Bronchial epithelial cell (primary cell): ENCODE measurements at regions not wholly inside any gene's neighbourhood (a gene's known extent, or its start where the extent isn't known, plus 50 kb on each side); places are given as distances from the start of the nearest gene placed in this dataset.
"Not testable (repeated sequence)": the region's sequence is repeated elsewhere in the genome, so short reads cannot be mapped to it uniquely, and the experiment has no call there.

ENCODE experiments used
- DNase-seq: peaks from one replicate; pipeline ENCODE4 v3.0.0-alpha.2; 2010; ENCODE audit warnings: low read depth
- FAIRE-seq: peaks from 2 replicates; lab custom pipeline; 2011; peaks lifted over from hg19 to GRCh38; lab: Jason Lieb, UNC
- H3K27me3 ChIP-seq: 2 replicates; pipeline ENCODE4 v1.5.1; 2011; ENCODE audit warnings: low read length; ENCODE audit not compliant: control insufficient read depth, insufficient read depth
- H3K36me3 ChIP-seq: 2 replicates; pipeline ENCODE4 v1.5.1; 2011; ENCODE audit warnings: low read length; ENCODE audit not compliant: control insufficient read depth, insufficient read depth
- H3K4me3 ChIP-seq: 2 replicates; pipeline ENCODE4 v1.5.1; 2011; ENCODE audit warnings: mild to moderate bottlenecking, low read depth, low read length, control low read depth
- TF ChIP-seq, protein P1 (sequence below): IDR thresholded peaks from 2 replicates; pipeline ENCODE4 v1.5.1; 2011; ENCODE audit warnings: mild to moderate bottlenecking, moderate library complexity, low read length, control low read depth, inconsistent platforms; ENCODE audit not compliant: insufficient read depth, severe bottlenecking

DNA sequence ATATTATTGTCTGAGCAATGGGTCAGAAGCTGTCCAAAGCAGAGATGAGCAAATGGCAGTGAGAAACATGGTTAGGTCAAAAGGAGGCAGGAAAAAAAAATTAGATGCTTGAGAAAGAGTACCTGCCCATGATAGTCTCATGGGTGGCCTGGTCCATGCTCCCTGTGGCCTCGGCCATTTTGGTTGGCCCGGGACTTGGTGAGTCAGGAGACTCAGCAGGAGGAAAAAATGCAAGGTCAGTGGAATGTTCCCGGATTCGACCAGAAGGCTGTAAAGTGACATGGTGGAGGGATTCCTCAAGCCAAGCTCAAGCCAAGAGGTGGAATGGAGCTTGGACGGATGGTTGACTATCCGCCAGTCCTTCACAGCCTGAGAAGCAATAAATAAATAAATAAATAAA lies 236.7 kb downstream of the ASMT start:
- TF ChIP-seq, protein P1, sequence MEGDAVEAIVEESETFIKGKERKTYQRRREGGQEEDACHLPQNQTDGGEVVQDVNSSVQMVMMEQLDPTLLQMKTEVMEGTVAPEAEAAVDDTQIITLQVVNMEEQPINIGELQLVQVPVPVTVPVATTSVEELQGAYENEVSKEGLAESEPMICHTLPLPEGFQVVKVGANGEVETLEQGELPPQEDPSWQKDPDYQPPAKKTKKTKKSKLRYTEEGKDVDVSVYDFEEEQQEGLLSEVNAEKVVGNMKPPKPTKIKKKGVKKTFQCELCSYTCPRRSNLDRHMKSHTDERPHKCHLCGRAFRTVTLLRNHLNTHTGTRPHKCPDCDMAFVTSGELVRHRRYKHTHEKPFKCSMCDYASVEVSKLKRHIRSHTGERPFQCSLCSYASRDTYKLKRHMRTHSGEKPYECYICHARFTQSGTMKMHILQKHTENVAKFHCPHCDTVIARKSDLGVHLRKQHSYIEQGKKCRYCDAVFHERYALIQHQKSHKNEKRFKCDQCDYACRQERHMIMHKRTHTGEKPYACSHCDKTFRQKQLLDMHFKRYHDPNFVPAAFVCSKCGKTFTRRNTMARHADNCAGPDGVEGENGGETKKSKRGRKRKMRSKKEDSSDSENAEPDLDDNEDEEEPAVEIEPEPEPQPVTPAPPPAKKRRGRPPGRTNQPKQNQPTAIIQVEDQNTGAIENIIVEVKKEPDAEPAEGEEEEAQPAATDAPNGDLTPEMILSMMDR = no peak
- H3K4me3 ChIP-seq = no peak overlapping the region
- no peaks in the 10 kb centered on the region for H3K27me3 ChIP-seq
- H3K36me3 ChIP-seq = no peaks in the 10 kb centered on the region
- no peak for DNase-seq
- FAIRE-seq = no peak

DNA sequence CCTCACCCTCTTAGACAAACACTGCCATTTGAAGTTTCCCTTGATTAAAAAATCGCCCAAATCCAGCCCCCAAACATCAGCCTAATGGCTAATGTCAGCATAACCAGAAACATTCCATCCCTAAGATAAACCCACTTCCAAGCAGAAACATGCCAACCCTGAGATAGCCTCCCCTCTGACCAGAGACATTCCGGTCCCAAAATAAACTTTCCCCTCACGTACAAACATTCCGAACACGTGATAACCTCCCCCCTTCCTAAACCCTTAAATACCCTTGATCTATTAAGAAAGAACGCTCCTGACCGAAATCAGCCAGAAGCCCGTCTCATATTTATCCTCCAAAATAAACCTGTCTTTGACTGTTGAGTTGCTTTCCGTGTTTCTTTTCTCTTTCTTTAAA lies 237.2 kb downstream of the ASMT start:
- TF ChIP-seq, protein P1 = no peak
- DNase-seq (no peak), FAIRE-seq (no peak)
- no peaks in the 10 kb centered on the region for H3K27me3 ChIP-seq
- H3K36me3 ChIP-seq = no peaks in the 10 kb centered on the region
- H3K4me3 ChIP-seq = no peak overlapping the region

- Histone ChIP-seq H3K36me3 (no peaks in the 10 kb centered on the region), H3K4me3 (no peak overlapping the region), H3K27me3 (no peaks in the 10 kb centered on the region)
- DNase-seq (no peak), FAIRE-seq (no peak)
- TF ChIP-seq, protein P1 = no peak
Measured at GRCh38 chrX:1853447-1853846, 238.6 kb downstream of the ASMT start.

DNA sequence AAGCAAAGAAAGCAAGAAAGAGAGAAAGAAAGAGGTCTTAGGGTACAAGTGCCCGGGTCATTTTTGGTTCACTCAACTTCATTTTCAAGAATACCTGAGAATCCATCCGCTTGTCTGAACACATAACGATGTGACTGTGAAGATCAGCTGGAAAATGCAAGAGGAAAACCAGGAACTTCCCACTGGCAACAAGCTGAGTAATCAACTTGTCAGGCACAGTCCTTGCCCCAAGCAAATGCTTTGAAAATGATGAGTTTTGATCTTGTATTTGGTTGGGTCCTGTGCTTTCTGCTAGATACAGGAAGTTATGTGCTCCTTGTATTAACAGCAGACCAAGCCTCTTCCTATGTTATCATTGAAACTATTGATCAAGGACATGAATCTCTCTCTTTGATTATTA lies 239.1 kb downstream of the ASMT start:
- Histone ChIP-seq H3K27me3 (no peaks in the 10 kb centered on the region), H3K36me3 (no peaks in the 10 kb centered on the region), H3K4me3 (no peak overlapping the region)
- DNase-seq (peak; percentile 32), FAIRE-seq (no peak)
- TF ChIP-seq, protein P1 = no peak

DNA sequence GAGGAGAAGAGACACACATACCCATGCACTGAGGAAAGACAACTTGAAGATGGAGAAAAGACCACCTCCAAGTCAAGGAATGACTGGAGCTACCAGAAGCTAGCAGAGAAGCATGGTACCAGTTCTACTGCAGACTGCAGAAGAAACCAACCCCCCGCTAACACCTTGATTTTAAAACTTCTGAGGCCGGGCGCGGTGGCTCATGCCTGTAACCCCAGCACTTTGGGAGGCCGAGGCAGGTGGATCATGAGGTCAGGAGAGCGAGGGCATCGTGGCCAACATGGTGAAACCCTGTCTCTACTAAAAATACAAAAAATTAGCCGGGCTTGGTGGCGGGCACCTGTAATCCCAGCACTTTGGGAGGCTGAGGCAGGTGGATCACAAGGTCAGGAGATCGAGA lies 240.0 kb downstream of the ASMT start:
- FAIRE-seq, DNase-seq, H3K27me3 ChIP-seq, H3K4me3 ChIP-seq, H3K36me3 ChIP-seq: not testable (repeated sequence)

DNA sequence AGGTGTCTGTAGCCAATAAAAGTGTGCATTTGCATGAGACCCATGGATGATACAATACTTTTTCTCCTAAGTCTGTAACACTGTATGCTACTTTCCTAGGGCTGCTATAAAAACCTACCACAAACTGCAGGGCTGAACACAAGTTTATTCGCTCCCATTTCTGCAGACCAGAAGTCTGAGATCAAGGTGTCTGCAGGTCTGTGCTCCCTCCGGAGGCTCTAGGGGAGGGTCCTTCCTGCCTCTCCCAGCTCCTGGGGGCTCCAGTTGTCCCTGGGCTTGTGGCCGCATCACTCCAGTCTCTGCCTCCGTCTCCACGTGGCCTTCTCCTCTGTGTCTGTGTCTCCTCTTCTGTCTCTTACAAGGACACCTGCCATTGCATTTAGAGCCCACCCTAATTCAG lies 244.4 kb downstream of the ASMT start:
- DNase-seq, H3K36me3 ChIP-seq, FAIRE-seq, H3K4me3 ChIP-seq, H3K27me3 ChIP-seq: not testable (repeated sequence)

- Histone ChIP-seq H3K4me3 (no peak overlapping the region), H3K27me3 (no peaks in the 10 kb centered on the region), H3K36me3 (no peaks in the 10 kb centered on the region)
- no peak for DNase-seq
- TF ChIP-seq, protein P1 = no peak
- no peak for FAIRE-seq
Measured at GRCh38 chrX:1860936-1861594, 246.2 kb downstream of the ASMT start.

DNA sequence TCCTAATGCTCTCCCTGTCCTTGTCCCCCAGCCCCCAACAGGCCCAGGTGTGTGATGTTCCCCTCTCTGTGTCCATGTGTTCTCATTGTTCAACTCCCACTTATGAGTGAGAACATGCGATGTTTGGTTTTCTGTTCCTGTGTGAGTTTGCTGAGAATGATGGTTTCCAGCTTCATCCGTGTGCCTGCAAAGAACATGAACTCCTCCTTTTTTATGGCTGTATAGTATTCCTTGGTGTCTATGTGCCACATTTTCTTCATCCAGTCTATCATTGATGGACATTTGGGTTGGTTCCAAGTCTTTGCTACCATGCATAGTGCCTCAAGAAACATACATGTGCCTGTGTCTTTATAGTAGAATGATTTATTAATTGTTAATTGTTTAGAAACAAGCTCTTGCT lies 249.1 kb downstream of the ASMT start:
- DNase-seq, H3K4me3 ChIP-seq, H3K27me3 ChIP-seq, H3K36me3 ChIP-seq, FAIRE-seq: not testable (repeated sequence)
